ENCODE measurements at regions not wholly inside any gene's neighbourhood (a gene's known extent, or its start where the extent isn't known, plus 50 kb on each side); places are given as distances from the start of the nearest gene placed in this dataset.

DNA sequence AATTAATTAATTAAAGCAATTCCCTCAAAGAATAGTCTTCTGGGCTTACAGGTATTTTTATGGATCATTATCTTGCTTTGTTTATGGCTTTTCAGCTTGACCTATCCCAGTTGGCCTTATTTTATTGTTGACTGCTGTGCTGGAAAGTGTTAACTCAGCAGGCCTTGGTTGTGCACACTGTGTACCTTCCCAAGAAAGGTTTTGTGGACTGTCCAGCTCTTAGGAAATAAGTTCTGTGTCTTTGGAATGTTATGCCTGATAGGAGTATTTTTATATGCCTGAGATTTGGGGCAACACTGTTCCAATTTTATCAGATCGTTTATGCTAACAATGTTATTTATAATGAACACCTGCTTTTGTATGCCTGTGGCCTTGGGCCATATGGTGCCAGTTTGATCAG is 671.9 kb upstream of the ZNF804A start:
- POLR2A ChIA-PET = no interaction called here

GRCh38 chr2:183927406-183928325 is 670.7 kb upstream of the ZNF804A start:
- POLR2A ChIA-PET = no interaction called here
- Histone ChIP-seq H3K9me3 (ENCODE audit: control insufficient read depth, insufficient read depth, low read length) (no peaks in the 10 kb centered on the region), H3K27me3 (ENCODE audit: control insufficient read depth, insufficient read depth, low read length) (no peaks in the 10 kb centered on the region), H3K27ac (ENCODE audit: low read depth, low read length) (peak overlapping the region; percentile 24), H3K4me3 (ENCODE audit: low read depth, low read length) (no peak overlapping the region)
- DNase-seq (ENCODE audit: low read depth, low spot score) = no peak
- TF ChIP-seq CTCF (IDR thresholded peaks at IDR 0.05; ENCODE audit: low read depth, low read length) = no peak
- CTCF ChIA-PET = no interaction called here

More for the DNA sequence above, 671.9 kb upstream of the ZNF804A start:
- H3K27me3 ChIP-seq (ENCODE audit: control insufficient read depth, insufficient read depth, low read length) = no peaks in the 10 kb centered on the region
- CTCF ChIA-PET = no interaction called here
- H3K27ac ChIP-seq (ENCODE audit: low read depth, low read length) = no peak overlapping the region
- no peak overlapping the region for H3K4me3 ChIP-seq (ENCODE audit: low read depth, low read length)
- H3K9me3 ChIP-seq (ENCODE audit: control insufficient read depth, insufficient read depth, low read length) = no peaks in the 10 kb centered on the region; the same call in 1 of the 2 replicates
- no peak for DNase-seq (ENCODE audit: low read depth, low spot score)
- no peak for TF ChIP-seq CTCF (IDR thresholded peaks at IDR 0.05; ENCODE audit: low read depth, low read length)

DNA sequence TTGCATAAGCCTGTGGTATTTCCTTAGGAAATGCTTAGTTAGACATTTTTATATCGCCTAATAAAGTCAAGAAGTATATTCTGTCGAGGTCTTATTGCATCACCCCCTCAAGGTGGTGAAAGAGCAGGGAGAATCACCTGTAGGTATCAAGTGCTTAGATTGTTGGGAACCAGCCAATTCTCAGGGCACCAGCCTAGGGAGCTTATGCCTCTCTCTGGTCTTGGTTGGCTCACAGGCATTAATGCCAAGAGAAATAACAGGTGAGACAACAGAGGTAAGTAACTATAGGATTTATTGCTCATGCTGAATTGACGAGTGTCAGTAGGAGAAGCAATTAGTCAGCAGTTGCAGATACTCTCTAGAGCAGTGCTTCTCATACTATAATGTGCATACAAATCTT is 663.3 kb upstream of the ZNF804A start:
- no peak for TF ChIP-seq CTCF (IDR thresholded peaks at IDR 0.05; ENCODE audit: low read depth, low read length)
- H3K27ac ChIP-seq (ENCODE audit: low read depth, low read length) = no peak overlapping the region
- no peak overlapping the region for H3K4me3 ChIP-seq (ENCODE audit: low read depth, low read length)
- no peaks in the 10 kb centered on the region for H3K27me3 ChIP-seq (ENCODE audit: control insufficient read depth, insufficient read depth, low read length)
- ChIA-PET CTCF (no interaction called here), POLR2A (no interaction called here)
- peaks cover 10% of the 10 kb centered on the region for H3K9me3 ChIP-seq (ENCODE audit: control insufficient read depth, insufficient read depth, low read length)
- no peak for DNase-seq (ENCODE audit: low read depth, low spot score)

DNA sequence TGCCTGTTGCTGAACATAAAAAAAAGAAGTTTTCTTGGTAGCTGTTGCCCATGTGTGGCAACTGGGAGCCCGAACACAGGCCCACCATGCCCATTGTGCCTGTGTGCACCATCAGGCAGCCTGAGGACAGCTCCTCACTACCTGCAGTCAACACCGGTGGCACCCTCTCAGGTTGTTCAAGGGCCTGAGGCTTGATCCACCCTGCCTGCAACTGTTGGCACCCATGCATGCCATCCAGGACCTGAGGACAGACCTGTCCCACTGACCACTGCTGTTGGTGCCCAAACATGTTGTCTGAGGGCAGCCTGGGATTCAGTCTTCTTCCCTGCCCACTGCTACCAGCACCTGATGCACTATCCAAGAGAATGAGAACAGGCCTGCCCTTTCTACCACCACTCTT is 661.1 kb upstream of the ZNF804A start:
- no peak for DNase-seq (ENCODE audit: low read depth, low spot score)
- no peaks in the 10 kb centered on the region for H3K27me3 ChIP-seq (ENCODE audit: control insufficient read depth, insufficient read depth, low read length)
- no peak overlapping the region for H3K27ac ChIP-seq (ENCODE audit: low read depth, low read length)
- peaks cover 10% of the 10 kb centered on the region for H3K9me3 ChIP-seq (ENCODE audit: control insufficient read depth, insufficient read depth, low read length)
- no peak overlapping the region for H3K4me3 ChIP-seq (ENCODE audit: low read depth, low read length)
- no peak for TF ChIP-seq CTCF (IDR thresholded peaks at IDR 0.05; ENCODE audit: low read depth, low read length)
- ChIA-PET CTCF (no interaction called here), POLR2A (no interaction called here)

GRCh38 chr2:183946193-183946592 is 652.1 kb upstream of the ZNF804A start:
- Histone ChIP-seq H3K4me3 (ENCODE audit: low read depth, low read length) (no peak overlapping the region), H3K9me3 (ENCODE audit: control insufficient read depth, insufficient read depth, low read length) (peaks cover 2% of the 10 kb centered on the region; the same call in 1 of the 2 replicates), H3K27ac (ENCODE audit: low read depth, low read length) (no peak overlapping the region), H3K27me3 (ENCODE audit: control insufficient read depth, insufficient read depth, low read length) (no peaks in the 10 kb centered on the region)
- no peak for DNase-seq (ENCODE audit: low read depth, low spot score)
- ChIA-PET CTCF (no interaction called here), POLR2A (no interaction called here)
- no peak for TF ChIP-seq CTCF (IDR thresholded peaks at IDR 0.05; ENCODE audit: low read depth, low read length)
